Type B pancreatic cell (in vitro differentiated cells): ENCODE measurements at regions not wholly inside any gene's neighbourhood (a gene's known extent, or its start where the extent isn't known, plus 50 kb on each side); places are given as distances from the start of the nearest gene placed in this dataset.

ENCODE experiments used
- DNase-seq: peaks from one replicate; pipeline ENCODE4 v3.0.0; 2021; ENCODE audit warnings: mixed read lengths; ENCODE audit not compliant: unreplicated experiment; ENCODE audit errors: extremely low spot score
- H3K27ac Mint-ChIP-seq: 2 replicates; pipeline ENCODE4 v1.8.0; 2021; ENCODE audit warnings: mild to moderate bottlenecking, mixed read lengths
- H3K27me3 Mint-ChIP-seq: 2 replicates; pipeline ENCODE4 v1.8.0; 2021; ENCODE audit warnings: mixed read lengths
- H3K36me3 Mint-ChIP-seq: 2 replicates; pipeline ENCODE4 v1.8.0; 2021; ENCODE audit warnings: mixed read lengths
- H3K4me1 Mint-ChIP-seq: one replicate; pipeline ENCODE4 v1.8.0; 2021; ENCODE audit warnings: mixed read lengths; ENCODE audit not compliant: unreplicated experiment
- H3K4me3 Mint-ChIP-seq: 2 replicates; pipeline ENCODE4 v1.8.0; 2021; ENCODE audit warnings: mild to moderate bottlenecking, mixed read lengths
- H3K9me3 Mint-ChIP-seq: 2 replicates; pipeline ENCODE4 v1.8.0; 2021; ENCODE audit warnings: mixed read lengths
- TF ChIP-seq, protein P1 (sequence below): fragments of 200-600 bp; sonication (generic); conservative IDR thresholded peaks from 2 replicates; pipeline ENCODE4 v1.5.0; 2021; ENCODE audit warnings: antibody characterized with exemption, mild to moderate bottlenecking

DNA sequence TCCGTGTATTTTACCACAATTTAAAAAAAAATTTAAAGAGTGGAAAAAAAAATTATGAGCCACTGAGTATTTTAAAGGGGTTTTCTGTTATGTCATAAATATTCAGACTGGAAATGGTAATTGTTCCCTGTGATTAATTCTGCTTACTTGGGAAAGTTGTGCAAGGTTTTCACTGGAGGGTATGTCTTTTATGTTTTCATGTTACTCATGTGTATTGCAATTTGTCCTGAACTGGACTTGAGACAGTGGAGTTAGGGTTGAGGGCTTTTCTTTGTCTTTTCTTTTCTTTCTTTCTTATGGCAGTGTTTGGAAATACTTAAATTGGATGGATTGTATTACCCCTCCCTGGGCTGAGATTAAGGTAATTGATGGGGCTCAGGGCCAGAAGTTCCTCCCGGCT is 257.7 kb downstream of the BAMBI start:
- Mint-ChIP-seq H3K27me3 (no peaks in the 10 kb centered on the region), H3K27ac (no peak overlapping the region), H3K36me3 (no peaks in the 10 kb centered on the region), H3K9me3 (peaks cover 5% of the 10 kb centered on the region), H3K4me1 (peaks cover 32% of the 10 kb centered on the region), H3K4me3 (no peak overlapping the region)
- TF ChIP-seq, protein P1, sequence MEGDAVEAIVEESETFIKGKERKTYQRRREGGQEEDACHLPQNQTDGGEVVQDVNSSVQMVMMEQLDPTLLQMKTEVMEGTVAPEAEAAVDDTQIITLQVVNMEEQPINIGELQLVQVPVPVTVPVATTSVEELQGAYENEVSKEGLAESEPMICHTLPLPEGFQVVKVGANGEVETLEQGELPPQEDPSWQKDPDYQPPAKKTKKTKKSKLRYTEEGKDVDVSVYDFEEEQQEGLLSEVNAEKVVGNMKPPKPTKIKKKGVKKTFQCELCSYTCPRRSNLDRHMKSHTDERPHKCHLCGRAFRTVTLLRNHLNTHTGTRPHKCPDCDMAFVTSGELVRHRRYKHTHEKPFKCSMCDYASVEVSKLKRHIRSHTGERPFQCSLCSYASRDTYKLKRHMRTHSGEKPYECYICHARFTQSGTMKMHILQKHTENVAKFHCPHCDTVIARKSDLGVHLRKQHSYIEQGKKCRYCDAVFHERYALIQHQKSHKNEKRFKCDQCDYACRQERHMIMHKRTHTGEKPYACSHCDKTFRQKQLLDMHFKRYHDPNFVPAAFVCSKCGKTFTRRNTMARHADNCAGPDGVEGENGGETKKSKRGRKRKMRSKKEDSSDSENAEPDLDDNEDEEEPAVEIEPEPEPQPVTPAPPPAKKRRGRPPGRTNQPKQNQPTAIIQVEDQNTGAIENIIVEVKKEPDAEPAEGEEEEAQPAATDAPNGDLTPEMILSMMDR = no peak
- no peak for DNase-seq

DNA sequence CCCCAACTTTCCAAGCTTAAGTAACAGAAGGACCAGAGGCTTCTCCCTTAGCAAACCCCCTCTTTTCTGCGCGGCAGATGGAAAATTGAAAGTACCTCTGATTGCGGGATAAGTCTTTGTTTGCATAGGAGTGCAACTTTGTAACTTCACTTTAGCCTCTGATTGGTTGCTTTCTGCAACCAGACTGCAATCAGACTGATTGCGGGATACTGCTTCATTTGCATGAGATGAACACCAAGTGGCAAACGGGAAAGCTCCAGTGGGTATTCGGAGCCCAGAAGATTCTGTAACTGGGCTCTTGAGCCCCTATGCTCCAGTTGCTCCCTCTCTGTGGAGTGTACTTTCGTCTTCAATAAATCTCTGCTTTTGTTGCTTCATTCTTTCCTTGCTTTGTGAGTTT is 260.6 kb downstream of the BAMBI start:
- TF ChIP-seq, protein P1 = no peak
- no peak overlapping the region for H3K27ac Mint-ChIP-seq
- no peaks in the 10 kb centered on the region for H3K36me3 Mint-ChIP-seq
- H3K4me3 Mint-ChIP-seq = no peak overlapping the region
- peaks cover 39% of the 10 kb centered on the region for H3K4me1 Mint-ChIP-seq
- H3K9me3 Mint-ChIP-seq = no peaks in the 10 kb centered on the region
- no peak for DNase-seq
- no peaks in the 10 kb centered on the region for H3K27me3 Mint-ChIP-seq

DNA sequence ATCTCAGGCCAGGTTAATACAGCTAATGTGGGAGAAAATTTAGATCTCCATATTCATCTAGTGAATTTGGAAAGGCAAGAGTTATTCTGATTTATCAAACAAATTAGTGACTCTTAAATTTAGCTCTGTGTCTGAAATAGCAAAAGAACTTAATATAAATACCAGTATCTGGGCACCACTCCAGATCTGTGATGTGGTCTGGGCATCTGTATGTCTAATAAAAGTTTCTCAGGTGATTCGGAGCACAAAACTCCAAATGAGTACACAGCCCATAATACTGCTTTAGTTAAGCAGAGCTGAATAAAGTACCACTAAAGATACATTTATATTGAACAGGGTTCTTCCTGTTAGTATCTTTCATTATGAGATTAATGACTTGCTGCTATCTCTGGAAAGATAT is 261.4 kb downstream of the BAMBI start:
- TF ChIP-seq, protein P1 = no peak
- no peak for DNase-seq
- Mint-ChIP-seq H3K4me1 (peaks cover 39% of the 10 kb centered on the region), H3K9me3 (no peaks in the 10 kb centered on the region), H3K27me3 (no peaks in the 10 kb centered on the region), H3K36me3 (no peaks in the 10 kb centered on the region), H3K27ac (peak overlapping the region; percentile 82), H3K4me3 (peak overlapping the region; percentile 83)

DNA sequence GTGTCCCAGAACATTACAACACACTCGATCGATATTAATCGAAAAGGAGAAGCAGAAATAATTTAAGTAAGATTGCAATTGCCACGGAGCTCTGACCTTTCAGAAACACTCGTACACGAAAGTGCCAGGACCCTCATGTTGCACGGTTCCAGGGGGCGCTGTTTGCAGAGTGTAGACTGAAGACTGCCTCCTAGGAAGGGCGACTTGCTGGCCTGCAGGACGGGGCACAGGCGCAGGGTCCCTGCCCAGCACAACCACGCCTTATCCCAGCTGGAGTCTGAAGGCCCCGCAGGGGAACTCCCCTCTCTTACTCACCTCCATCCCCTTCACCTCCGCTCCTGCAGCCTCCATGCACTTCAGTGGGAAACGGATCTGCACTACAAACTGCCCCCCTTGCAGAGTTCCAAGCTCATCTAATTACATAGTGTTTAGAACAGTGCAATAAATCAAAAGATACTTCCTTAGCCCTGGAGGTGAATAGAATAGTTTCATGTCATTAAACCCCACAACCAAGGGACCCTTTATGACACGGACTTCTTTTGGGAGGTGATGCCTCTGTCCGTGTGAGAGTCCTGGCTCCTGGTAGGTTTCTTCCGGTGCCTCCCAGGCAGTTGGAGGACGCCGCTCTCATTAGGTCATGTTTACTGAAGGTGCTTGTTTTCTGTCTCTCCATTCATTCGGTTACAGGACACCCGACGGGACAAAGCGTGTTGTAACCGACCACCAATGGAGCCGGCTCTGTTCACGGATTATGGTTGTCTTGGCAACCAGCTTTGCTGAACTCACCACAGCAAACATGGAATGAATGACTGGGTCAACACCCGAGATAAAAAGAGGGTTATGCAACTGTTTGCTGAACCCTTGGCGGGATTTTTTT is 262.2 kb downstream of the BAMBI start:
- peak overlapping the region; percentile 82 for H3K27ac Mint-ChIP-seq
- H3K4me3 Mint-ChIP-seq = peak overlapping the region; percentile 83
- H3K4me1 Mint-ChIP-seq = peaks cover 39% of the 10 kb centered on the region
- no peaks in the 10 kb centered on the region for H3K27me3 Mint-ChIP-seq
- H3K9me3 Mint-ChIP-seq = no peaks in the 10 kb centered on the region
- TF ChIP-seq, protein P1 = peak; percentile 74
- no peak for DNase-seq
- H3K36me3 Mint-ChIP-seq = no peaks in the 10 kb centered on the region

DNA sequence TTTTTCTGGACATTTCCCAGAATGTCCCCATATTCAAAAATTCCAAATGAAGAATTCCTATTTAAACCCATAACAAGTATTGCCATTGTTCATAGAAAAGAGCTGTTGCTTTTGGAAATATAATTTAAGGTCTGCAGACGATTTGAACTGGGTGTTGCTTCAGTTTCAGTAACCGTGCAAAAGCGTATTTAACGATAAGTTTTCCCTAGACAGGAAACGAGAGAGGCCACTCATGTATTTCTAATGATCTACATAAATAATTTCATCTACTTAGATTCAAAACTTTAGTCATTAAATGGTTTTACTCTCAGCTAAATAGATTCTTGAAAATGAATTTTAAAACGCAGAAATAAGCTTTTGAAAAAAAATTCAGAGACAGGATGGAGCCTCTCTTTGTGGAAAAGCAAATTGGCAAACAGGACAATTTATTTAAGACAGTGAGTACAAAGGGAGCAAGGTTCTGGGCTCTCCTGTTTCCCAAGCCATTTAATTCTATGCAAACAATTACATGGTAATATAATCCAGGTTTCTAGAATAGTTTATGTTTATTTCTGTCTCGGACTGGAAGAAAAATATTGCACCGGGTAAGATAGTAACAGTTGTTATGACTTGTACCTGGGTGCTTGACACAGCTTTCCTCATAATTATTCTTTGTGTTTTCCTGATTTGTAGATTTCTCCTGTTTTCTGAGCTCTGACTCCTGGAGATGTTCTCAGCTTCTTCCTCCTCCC is 263.0 kb downstream of the BAMBI start:
- peaks cover 35% of the 10 kb centered on the region for H3K4me1 Mint-ChIP-seq
- no peaks in the 10 kb centered on the region for H3K36me3 Mint-ChIP-seq
- peak overlapping the region; percentile 83 for H3K4me3 Mint-ChIP-seq
- H3K27me3 Mint-ChIP-seq = no peaks in the 10 kb centered on the region
- no peaks in the 10 kb centered on the region for H3K9me3 Mint-ChIP-seq
- DNase-seq = no peak
- TF ChIP-seq, protein P1 = no peak
- peak overlapping the region; percentile 82 for H3K27ac Mint-ChIP-seq
